GM19467 (cell line): ENCODE measurements at regions not wholly inside any gene's neighbourhood (a gene's known extent, or its start where the extent isn't known, plus 50 kb on each side); places are given as distances from the start of the nearest gene placed in this dataset.

Experiments used
- ATAC-seq: cut with Tn5 transposase; IDR thresholded peaks from one replicate; pipeline ENCODE4 v1.9.1; 2021; ENCODE audit warnings: mild to moderate bottlenecking, moderate library complexity; ENCODE audit not compliant: unreplicated experiment

DNA sequence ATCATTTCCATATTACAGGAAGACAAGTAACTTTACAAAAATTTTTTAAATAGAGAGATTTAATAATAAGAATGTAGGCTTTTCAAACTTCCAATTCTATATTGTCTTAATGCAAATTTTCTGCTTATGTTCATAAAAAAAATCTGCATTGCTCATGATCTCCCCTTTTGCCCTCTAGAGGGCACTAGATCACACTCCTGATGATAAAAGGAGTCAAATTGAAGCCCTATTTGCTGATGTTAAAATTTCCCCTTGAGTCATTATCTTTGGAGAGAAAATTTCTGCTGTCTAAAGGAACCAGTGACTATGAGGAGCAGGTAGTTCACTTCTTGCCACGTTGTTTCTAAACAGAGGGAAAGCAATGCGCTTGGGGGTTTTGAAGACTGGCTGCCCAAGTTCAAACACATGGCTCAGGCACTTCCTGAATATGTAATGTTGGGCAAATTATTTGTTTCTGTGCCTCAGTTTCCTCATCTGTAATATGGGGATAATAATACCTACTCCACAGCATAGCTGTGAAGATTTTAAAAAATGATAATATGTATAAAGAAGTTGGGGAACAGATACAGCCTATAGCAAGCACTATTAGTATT is 874.2 kb downstream of the TFAP2A start:
- ATAC-seq, result no peak

DNA sequence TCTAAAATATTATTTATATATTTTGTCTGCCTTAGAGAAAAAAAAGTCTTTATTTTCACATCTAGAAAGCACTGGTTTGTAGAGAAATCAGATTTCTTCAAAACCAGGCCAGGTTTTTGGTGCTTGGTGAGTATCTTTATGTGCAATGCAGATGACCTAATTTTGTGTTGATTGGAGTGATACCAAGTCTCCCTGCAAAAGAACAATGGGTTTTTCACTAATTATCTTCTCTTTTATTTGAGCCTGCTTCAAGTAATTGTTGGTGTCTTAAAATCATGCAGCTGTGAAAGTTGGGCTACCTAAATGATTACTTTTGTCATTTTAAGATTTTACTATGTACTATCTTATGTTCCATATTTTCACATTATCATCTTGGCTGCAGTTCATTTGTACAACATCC is 874.7 kb downstream of the TFAP2A start:
- no peak for ATAC-seq

DNA sequence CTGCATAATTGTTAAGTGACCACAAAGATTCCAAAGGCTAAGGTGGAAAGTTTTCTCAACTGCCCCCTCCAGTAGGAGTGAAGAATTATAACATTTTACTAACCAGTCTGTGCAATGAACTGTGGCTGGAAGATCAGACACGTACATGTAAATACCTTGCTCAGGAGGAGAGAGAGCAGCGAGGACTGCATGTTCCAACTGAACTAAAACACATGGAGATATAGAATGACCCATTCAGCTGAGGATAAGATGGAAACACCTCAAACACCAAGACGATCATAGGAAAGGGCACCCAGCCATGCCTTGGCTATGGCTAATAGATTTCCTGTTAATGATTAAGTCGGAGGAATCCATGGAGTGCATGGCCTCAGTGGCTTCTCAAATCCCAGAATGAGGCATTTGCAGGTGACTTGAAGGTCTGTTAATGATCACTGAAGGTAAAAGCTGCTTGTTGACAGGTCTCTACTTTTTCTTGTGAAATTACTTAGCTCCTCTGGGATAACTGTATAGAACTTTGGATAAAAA is 875.6 kb downstream of the TFAP2A start:
- no peak for ATAC-seq

DNA sequence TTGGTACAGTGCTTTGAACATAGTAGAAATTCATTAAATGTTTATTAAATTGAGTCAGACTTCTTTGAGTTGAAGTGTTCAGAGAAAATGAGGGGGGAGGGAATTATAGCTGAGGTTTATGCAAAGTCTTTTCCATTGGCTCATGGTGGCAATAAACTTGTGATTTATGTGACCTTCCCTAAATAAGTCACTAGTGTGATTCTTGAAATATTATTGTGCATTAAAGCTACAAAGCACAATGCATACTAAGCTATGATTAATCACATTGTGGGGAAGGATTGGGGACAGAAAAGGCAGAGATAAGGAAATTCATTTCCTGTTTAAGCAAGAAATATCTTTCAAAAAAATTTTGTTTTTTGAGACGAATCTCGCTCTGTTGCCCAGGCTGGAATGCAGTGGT is 877.5 kb downstream of the TFAP2A start:
- ATAC-seq, result no peak

DNA sequence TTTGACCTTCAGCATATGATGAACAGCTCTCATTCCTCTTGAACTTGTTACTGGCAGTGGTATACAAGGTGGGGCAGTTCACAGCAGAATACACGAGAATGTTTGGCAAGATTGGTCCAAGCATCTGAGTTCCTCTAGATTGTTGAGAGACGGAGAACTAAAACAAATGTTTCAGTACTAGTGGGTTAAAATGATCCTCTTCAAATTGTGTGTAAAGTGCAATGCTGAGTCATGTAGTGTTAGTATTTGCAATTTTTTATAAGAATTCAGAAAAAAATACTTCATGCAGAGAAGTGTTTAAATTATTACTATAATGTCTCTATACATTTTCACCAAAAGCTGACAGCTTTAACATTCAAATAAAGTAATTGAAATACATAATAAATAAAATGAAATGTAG is 879.8 kb downstream of the TFAP2A start:
- ATAC-seq, result no peak

DNA sequence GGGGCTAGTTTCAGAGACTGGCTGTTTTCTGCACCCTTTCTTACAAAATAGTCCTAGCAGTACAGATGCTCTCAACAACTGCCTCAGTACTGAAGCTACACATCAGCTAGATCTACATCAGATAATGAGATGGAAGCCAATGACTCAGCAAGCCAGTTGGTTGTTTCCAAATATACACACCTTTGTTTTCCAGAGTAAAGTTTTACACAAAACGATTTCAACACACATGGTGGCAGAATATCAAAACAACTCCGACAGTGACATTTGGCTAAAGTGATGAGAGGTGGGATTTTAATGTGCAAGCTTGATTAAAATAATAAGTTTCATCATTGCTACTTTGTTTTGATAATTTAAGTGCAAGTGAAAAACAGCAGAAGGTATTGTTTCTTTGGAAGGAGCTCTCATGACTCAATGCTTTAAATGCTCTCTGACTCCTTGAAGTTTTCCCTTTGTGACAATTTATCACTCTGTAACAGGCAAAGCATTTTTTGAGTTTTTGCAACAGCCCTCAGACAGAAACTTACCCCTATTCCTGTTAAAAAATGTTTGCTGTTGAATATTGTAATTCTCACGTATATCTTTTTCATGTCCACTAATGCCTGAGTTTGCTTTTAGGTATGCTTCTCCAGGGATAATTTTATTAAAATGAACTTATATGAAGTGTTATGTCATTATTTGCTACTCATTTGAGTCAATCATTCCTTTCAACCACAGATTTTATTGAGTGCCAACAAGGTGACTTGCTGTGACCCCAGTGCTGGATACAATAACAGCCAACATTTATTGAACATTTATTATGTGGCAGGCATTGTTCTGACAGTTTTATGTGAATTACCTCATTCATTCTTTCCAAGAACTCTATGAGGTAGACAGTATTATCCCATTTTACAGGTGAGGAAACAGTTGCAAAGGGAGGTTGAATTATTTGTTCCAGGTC is 882.0 kb downstream of the TFAP2A start:
- no peak for ATAC-seq

DNA sequence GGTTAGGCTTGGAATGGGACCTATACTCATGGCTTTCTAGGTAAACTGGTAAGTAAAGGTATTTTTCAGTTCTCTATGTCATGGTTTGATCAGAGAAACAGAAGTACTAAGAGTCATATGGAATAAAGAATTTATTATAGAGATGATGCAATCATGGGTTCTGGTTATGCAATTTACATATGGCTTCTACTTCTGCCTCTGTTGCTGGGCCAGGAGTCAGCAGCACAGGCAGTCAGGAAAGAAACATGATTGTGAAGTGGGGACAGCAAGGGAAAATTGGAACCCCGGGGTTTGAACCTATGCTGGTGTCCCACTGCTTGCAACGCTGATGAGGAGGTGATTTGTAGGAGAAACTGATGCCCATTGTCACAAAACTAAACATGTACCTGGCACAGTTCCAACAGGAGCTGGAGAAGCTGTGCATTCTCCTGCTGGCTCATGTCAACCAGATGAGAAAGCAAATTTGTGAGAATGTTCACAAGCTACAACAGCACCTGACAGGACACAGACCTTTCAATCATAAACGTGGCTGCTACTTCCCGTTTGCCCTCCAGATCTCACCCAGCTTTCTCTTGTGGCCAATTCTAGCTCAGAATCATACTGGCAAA is 887.1 kb downstream of the TFAP2A start:
- no peak for ATAC-seq

DNA sequence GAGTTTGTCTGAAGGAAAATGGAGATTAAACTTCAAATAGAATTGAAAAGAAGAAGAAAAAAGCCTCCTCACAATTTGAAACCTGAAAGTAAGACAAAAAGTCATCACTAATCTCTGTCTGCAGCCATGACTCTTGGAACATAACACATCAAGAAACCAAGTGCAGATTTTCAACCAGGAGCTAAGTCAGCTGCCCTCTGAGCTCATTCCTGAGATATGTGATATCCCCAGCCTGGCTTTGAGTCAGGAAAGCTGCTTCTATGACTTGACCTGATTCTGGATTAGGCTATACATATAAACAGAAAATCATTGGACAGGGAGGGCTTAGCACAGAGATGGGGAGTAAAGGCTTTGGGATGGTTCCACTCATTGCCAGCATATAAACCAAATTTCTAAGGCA is 891.4 kb downstream of the TFAP2A start:
- no peak for ATAC-seq

DNA sequence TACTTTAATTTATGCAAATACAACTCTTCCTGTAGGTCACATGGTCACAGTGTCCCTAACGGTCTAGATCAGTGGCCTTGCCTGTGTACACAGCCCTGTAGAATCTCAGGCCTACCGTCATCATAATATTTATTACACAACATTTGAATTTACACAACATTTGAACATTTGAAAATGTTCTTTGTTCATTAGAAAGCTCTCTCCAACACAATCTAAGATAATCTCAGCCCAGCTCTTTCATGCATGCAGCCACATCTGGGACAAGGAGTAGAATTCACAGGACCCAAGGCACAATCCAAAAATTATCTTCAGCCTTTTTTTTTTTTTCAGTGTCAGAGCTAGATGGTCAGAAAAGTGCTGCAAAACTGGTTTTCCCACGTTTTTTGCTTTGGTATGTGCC is 892.8 kb downstream of the TFAP2A start:
- ATAC-seq, result no peak

DNA sequence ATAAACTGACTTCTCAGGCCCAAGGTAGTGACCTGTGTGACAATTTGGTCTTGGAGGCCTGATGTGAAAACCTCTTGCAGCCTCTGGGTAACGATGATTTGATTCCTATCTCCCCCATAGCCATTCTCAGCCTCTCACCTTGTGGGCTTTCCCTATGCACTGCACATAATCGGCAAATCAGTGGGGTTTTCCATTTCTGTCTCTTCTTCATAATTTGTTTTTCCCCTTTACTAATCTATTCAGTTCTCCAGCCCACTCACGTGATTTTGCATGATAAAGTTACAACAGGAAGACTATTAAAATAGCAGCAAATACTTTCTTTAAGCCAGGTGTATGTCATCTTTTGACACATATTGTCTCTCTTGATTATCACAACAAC is 893.7 kb downstream of the TFAP2A start:
- no peak for ATAC-seq

DNA sequence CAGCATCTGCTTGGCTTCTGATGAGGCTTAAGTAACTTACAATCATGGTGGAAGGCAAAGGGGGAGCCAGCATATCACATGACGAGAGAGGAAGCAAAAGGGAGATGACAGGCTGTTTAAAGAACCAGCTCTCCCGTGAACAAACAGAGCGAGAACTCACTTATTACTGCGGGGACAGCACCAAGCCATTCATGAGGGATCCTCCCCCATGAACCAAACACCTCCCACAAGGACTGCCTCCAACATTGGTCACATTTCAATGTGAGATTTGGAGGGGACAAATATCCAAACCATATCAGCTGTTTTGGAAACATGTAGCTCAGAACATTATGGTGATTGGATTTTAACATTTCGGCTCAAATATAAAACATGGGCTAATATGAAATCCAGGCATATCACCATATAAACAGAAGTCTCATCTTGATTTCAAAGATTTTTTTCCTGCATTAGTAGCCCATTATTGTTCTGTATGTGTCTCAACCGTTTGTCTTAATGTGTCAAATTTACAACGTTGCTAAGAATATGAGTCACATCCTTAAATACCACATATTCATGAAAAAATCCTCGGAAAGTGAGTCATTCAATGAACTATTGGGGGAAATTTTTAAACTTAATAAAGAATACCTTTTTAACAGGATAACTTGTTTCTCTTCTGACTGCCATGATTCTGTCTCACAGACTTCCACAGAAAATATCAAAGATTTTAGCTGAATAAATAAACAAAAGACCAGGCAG is 894.3 kb downstream of the TFAP2A start:
- no peak for ATAC-seq

DNA sequence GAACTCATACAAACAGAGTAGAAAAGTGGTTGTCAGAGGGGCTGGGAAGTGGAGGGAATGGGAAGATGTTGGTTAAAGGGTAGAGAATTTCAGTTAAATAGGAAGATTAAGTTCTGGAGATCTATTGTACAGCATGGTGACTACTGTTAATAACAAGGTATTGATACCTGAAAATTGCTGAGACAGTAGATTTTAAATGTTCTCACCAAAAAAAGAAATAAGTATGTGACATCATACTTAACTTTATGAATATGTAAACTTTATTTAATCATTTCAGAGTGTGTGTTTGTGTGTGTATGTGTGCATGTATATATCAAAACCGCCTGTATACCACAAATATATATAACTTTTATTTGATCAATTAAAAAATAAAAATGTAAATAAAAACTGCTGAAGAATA is 896.4 kb downstream of the TFAP2A start:
- ATAC-seq, result no peak

DNA sequence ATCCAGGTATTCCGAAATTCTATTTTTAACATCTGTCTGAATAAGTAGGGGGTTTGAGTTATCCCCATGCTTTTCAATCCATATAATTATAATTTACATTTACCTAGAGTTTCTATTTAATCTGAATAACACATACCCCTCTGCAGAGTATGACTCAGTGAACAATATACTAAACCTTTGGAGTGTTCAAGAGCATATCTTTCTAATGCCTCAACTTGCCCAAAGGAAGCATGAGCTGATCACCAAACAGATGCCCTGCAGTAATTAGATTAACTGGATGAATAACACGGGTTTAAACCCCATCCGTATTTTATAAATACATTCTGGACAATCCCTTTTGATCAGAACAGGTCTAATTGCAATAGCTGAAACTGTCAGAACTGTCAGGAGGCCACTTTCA is 897.1 kb downstream of the TFAP2A start:
- ATAC-seq, result no peak

DNA sequence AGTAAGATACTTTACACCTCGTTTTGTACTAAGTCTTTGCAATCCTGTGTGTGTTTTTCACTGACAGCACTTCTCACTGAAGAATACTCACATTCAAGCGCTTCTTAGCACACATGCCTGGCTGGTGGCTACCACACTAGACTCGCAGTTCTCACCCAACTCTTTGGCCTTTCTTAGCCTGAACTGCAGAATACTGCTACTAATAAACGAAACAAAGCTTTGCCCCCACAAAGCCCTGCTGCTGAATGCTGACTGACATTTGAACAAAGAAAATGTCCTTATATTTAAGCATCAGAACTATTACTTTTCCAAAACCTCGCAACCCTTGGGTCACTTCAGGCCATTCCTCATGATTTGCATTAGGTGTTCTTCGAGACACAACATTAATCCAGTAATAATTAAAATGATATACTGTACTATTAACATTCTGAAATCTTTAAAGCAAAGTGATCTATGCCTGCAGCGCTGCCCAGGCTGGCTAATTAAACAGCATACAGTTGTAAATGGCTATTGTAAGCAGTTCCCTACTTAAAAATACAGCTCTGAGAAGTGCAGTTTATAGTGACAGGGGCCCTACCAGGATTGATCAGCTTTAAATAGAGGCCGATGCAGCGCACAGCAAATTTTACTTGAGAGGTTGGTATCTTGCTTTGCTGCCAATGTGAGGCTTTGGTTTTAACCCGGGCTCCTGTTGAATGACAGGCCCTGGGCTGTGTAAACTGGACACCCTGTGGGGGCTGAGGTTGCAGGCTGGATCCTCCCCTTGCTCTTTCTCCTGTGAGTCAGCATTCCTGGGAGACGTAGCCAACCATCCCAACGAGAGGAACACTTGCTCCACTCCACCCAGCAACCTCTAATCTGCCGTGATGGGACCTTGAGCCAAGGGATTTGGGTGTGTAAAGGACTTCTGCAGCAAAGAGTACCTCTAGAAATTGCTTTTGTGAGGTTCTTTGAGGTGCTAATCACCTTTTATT is 899.0 kb downstream of the TFAP2A start:
- ATAC-seq, result no peak

DNA sequence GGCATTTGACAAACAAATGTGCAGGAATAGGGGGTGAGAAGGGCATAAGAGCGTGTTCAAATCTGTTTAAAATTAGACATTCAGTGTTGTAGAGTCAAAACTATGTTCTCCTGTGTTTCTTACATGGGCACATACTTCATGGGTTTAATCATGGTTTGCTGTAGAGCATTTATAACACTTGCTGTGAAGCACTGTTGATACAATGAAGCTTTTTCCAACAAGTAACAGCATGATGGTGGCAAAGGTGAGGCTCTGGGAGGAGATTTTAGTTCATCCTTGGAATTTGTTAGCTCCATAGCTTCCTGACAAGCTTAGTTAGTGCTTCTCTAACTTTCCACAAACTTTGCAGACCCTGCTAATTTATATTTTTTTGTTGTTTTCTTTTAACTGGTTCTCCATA is 900.7 kb downstream of the TFAP2A start:
- no peak for ATAC-seq

DNA sequence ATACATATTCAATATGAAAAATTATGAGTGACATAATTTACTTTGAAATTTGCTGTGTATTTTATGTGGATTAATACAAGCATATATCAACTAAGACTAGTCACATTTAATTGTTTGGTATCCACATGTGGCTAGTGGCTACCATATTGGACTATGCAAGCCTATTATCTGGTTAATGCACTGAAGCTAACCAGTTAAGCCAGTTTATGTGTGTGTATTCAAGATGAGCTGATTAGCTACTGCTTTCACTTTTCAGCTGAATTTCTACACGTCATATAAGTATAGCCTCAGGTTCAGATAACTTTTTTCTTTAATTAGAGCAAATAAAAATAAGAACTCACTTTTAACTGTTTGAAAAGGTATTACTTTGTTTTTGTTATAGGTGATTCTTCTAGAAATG is 903.7 kb downstream of the TFAP2A start:
- ATAC-seq, result no peak

DNA sequence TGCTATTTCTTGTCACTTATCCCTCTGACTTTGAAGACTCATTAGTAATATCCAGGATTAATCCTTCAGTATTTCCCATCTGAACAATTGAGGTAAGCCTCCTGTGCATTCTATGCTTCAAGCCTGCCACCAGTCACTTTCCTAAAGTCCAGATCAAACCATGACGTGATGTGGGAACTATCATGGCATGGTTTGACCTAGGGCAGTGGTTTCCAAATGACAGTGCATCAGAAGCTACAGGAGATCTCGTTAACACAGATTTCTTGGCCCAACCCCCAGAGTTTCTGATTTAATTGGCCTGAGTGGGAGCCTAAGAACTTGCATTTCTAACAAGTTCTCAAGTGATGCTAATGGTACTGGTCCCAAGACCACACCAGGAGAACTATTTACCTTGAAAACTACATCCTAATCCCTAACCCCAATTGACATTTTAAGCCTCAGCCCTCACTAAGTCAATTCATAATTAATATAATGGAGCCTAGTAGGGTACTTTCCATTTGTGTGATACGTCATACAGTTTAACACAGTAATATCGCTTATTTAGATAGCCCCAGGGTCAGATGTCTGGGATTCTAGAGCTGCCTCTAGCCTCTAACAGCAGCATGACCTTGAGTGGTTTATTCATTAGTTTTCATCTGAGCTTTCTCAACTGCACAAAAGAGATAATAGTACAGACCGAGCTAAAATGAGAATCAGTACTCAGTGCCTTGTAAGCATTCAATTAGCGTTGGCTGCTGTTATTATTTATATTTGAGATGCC is 907.6 kb downstream of the TFAP2A start:
- no peak for ATAC-seq

DNA sequence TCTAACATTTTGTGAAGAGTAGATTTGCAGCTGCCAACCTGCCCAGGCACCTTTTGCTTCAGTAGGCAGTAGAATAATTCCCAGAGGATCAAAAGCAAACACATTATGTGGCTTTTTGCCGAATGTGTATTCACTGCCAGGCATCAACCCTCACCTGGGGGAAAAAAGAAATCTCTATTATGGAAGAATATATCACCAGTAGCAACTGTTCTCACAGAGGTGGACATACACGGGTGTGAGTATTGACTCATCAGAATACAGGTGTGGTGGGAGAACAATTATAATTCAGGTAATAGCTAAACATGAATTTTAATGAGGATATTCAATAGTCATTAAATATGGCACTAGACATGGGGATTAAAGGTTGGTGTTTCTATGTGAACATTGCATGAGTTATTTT is 910.7 kb downstream of the TFAP2A start:
- ATAC-seq, result no peak

DNA sequence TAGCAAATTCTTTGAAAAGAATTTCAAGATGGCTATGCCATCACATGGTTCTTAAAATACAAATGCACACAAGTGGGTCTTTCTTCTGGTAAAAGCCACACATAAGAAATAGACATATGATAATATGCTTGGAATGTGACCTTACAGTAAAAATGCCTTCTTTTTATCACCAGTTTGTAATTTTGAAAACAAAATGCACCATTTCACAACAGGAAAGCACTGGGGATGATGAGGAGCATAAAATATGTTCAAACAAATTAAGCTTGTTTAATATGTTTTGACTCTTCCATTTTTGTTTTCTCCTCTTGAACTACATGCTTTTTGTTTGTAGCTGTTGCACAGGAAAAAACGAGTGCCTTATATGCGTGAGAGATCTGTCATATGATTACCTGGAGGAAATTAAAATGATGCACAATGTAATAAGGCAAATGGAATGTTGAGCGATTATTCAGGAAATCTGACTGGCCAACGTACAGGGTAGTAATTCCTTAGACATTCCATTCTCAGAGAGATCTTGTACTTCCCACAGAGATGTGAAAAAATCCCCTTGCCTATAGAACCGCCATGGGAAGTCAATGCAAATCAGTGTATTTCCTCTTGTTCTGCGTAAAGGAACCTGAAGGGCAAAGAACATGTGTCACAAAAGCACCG is 911.6 kb downstream of the TFAP2A start:
- no peak for ATAC-seq
